ENCODE measurements at regions not wholly inside any gene's neighbourhood (a gene's known extent, or its start where the extent isn't known, plus 50 kb on each side); places are given as distances from the start of the nearest gene placed in this dataset.

- TF ChIP-seq CTCF (conservative IDR thresholded peaks at IDR 0.05; ENCODE audit: low read length) = no peak
- no peak for TF ChIP-seq EZH2phosphoT487 (IDR thresholded peaks at IDR 0.05; ENCODE audit: borderline replicate concordance)
These were observed 609.7 kb downstream of the SLC16A7 start for GRCh38 chr12:60205500-60205899.

Data from Loucy (cell line).